Bronchial epithelial cell (primary cell): ENCODE measurements at regions not wholly inside any gene's neighbourhood (a gene's known extent, or its start where the extent isn't known, plus 50 kb on each side); places are given as distances from the start of the nearest gene placed in this dataset.

Experiments
- DNase-seq: peaks from one replicate; pipeline ENCODE4 v3.0.0-alpha.2; 2010; ENCODE audit warnings: low read depth
- FAIRE-seq: peaks from 2 replicates; lab custom pipeline; 2011; peaks lifted over from hg19 to GRCh38; lab: Jason Lieb, UNC
- H3K27me3 ChIP-seq: 2 replicates; pipeline ENCODE4 v1.5.1; 2011; ENCODE audit warnings: low read length; ENCODE audit not compliant: control insufficient read depth, insufficient read depth
- H3K36me3 ChIP-seq: 2 replicates; pipeline ENCODE4 v1.5.1; 2011; ENCODE audit warnings: low read length; ENCODE audit not compliant: control insufficient read depth, insufficient read depth
- H3K4me3 ChIP-seq: 2 replicates; pipeline ENCODE4 v1.5.1; 2011; ENCODE audit warnings: mild to moderate bottlenecking, low read depth, low read length, control low read depth
- TF ChIP-seq, protein P1 (sequence below): IDR thresholded peaks from 2 replicates; pipeline ENCODE4 v1.5.1; 2011; ENCODE audit warnings: mild to moderate bottlenecking, moderate library complexity, low read length, control low read depth, inconsistent platforms; ENCODE audit not compliant: insufficient read depth, severe bottlenecking

DNA sequence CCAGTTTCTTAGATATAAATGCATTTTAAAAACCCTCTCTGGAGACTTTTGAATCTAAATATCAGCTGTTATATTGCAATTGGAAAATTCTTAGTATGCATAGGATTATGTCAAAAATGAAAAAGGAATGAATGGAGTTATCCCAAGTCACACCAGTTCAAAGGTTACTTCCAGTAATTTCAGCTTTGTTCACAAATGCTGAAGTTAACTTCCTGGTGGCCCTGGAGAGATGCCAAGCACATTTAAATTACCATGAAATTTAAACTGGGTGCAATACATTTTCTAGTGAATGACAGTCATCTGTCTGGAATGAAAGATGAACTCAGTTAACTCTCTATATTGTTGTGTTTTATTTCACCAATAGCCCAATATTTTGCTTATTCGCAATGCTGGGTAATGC lies 753.9 kb downstream of the SUCLG1 start:
- Histone ChIP-seq H3K4me3 (no peak overlapping the region), H3K36me3 (no peaks in the 10 kb centered on the region), H3K27me3 (no peaks in the 10 kb centered on the region)
- TF ChIP-seq, protein P1, sequence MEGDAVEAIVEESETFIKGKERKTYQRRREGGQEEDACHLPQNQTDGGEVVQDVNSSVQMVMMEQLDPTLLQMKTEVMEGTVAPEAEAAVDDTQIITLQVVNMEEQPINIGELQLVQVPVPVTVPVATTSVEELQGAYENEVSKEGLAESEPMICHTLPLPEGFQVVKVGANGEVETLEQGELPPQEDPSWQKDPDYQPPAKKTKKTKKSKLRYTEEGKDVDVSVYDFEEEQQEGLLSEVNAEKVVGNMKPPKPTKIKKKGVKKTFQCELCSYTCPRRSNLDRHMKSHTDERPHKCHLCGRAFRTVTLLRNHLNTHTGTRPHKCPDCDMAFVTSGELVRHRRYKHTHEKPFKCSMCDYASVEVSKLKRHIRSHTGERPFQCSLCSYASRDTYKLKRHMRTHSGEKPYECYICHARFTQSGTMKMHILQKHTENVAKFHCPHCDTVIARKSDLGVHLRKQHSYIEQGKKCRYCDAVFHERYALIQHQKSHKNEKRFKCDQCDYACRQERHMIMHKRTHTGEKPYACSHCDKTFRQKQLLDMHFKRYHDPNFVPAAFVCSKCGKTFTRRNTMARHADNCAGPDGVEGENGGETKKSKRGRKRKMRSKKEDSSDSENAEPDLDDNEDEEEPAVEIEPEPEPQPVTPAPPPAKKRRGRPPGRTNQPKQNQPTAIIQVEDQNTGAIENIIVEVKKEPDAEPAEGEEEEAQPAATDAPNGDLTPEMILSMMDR = no peak
- FAIRE-seq (no peak), DNase-seq (peak; percentile 16)

DNA sequence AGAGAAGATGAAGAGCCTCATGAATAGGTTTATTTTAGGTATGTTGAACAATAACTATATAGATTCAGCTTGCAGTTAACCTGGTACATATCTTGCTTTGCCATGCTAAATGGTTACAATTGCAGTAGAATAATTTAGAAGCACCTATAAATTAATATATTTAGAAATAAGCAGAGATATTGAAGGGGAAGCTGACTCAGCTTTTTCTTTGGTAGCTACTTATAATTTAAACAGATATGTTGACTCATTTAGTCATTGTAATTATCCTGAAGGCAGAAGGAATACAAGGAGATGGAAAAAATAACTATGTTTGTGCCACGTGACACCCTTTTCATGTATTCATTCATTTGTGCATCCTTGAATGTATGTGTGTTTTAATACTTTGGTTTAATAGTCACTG lies 755.5 kb downstream of the SUCLG1 start:
- TF ChIP-seq, protein P1 = no peak
- no peak overlapping the region for H3K4me3 ChIP-seq
- H3K36me3 ChIP-seq = no peaks in the 10 kb centered on the region
- DNase-seq (no peak), FAIRE-seq (no peak)
- H3K27me3 ChIP-seq = no peaks in the 10 kb centered on the region

- Histone ChIP-seq H3K36me3 (no peaks in the 10 kb centered on the region), H3K4me3 (no peak overlapping the region), H3K27me3 (no peaks in the 10 kb centered on the region)
- DNase-seq (no peak), FAIRE-seq (no peak)
- TF ChIP-seq, protein P1 = no peak
Observed at GRCh38 chr2:83696838-83697237, 762.2 kb downstream of the SUCLG1 start.

DNA sequence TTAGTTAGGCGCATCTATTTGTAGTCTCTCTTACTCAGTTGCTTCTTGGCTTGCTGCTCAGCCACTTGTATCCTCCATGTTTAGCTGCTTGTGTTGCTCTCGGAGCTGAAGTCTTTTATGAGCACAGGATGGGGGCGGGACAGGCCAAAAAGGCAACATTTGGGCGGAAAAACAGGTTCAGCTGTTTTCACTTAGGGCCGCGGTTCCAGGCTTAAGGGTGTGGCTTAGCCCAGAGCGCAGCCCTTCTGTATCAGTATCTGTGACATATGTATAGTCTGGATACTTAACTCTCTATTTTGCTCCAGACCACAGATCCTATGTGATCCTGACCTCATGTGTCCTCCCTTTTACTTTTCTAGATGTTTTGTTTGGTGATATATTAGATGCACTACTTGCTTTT lies 763.5 kb downstream of the SUCLG1 start:
- Histone ChIP-seq H3K4me3 (no peak overlapping the region), H3K36me3 (no peaks in the 10 kb centered on the region), H3K27me3 (no peaks in the 10 kb centered on the region)
- TF ChIP-seq, protein P1 = no peak
- DNase-seq = no peak
- no peak for FAIRE-seq

GRCh38 chr2:83695037-83695436 lies 764.0 kb downstream of the SUCLG1 start:
- FAIRE-seq (no peak), DNase-seq (no peak)
- Histone ChIP-seq H3K27me3 (no peaks in the 10 kb centered on the region), H3K36me3 (no peaks in the 10 kb centered on the region), H3K4me3 (no peak overlapping the region)
- TF ChIP-seq, protein P1 = no peak

- TF ChIP-seq, protein P1 = no peak
- Histone ChIP-seq H3K4me3 (no peak overlapping the region), H3K36me3 (no peaks in the 10 kb centered on the region), H3K27me3 (no peaks in the 10 kb centered on the region)
- DNase-seq (peak; percentile 84), FAIRE-seq (no peak)
Observed at GRCh38 chr2:83689402-83689801, 769.7 kb downstream of the SUCLG1 start.
